HG03342 (cell line): ENCODE measurements at regions not wholly inside any gene's neighbourhood (a gene's known extent, or its start where the extent isn't known, plus 50 kb on each side); places are given as distances from the start of the nearest gene placed in this dataset.

Source experiments
- ATAC-seq: cut with Tn5 transposase; IDR thresholded peaks from one replicate; pipeline ENCODE4 v1.9.1; 2021; ENCODE audit warnings: mild to moderate bottlenecking, moderate library complexity; ENCODE audit not compliant: unreplicated experiment

DNA sequence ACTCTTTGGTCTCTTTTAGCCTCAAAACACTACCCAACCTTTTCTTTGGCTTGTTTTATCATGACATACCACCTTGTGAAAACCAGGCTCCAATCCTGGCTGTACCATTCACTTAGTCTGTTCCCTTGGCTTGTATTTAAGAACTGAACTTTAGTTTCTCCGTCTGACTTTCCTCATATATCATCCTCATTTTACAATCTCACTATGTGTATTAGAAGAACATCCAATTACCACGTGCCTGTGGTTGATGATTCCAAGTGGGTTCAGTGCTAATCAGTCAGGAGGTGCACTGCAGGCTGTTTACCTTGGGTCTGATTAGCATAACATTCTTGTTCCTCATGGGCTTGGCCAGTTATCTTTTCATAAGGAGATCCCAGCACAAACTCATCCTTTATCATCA lies 144.8 kb upstream of the KLF14 start:
- no peak for ATAC-seq

DNA sequence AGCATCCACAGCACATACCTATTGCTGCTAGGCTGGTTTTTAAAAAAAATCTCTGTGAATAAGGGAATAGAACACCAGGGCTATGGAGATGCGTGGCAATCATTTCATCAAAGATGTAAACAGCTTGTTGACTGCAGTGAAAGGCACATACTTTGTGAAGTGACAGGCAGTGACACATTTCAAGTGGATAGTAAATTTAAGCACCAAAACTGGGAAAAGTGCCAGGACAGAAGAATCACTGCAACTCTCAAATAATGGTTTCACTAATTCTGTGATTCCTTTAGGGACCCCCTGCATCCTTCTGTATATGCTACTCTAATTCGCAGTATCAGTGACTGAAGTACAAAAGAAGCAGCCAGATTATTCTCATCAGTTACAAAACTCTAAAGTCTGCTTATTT lies 145.2 kb upstream of the KLF14 start:
- no peak for ATAC-seq

DNA sequence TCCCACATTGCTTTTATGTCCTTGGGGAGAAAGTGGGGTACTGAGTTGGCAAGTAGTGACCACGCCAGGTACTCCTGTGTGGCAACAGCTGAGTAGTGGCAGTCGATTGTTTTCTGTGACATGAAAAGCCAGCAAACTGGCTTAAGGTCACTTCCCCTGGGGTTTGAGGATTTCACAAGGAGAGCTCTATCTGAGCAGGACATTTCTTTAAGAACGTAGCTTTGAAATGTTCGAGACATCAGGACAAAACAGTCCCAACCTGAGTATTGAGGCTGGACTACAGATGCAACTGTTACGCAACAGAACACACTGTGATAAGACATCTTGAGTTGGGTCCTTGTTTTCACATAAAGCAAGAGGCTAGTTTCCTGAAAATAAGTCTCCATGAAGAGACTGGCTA lies 146.7 kb upstream of the KLF14 start:
- ATAC-seq: no peak

DNA sequence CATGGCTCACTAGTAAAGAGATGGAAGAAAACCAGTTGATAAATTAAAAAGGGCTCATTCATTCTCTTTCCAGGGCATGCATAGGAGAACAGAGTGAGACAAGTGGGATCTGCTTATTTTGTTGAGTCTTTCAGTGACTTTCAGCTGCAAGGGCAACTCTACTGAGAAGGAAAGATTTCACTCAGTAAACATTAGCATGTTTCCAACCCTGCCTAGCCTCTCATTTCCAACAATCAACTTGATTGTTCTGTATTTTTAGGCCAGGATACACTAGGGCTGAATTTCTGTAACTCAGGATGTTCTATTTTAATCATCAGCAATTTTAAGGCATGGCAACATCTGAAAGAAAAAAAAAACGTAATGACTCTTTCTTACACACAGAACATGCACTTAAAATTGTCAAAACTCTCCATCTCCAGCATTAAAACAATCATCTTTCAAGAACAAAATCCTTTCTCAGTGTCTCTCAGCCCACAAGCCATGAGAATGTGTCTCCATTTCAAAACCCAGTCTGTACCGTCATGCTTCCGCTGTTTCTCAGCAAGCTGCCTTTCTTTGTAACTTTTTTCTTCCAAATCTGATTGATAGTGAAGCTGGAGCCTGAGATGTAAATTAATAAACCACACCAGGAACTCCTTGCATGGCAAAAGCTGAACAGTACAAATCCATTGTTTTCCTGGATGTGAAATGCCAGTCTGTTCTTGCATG lies 147.2 kb upstream of the KLF14 start:
- ATAC-seq: no peak

DNA sequence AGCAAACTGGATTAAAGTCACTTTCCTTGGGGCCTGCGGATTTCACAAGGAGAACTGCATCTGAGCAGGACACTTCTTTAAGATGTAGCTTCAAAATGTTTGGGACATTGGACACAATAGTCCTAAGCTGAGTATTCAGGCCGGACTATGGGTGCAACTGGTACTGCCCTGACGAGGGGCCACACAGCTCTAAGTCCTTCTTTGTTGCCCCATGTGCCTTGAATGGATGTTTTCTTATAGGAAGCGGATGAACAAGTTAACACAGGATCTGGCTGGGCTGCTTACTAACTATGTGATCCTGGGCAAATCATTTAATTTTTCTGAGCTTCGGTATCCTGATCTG lies 147.8 kb upstream of the KLF14 start:
- ATAC-seq: no peak

DNA sequence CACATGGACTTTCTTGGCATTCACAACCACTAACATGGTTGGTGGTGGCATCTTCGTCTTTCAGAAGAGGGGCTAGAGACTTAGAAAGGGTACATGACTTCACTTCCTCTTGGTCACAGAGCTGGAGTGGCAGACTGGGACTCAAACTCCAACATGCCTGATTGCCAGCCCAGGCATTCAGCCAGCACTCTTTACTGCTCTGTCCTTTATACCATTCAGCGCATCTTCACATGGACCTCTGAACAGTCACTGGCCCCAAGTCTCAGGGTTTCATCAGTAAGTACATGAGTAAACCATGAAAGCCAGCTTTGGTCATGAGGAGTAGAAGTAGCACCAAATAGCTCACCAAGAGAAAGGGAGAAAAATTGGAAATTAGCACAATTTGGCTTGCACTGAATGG lies 148.4 kb upstream of the KLF14 start:
- no peak for ATAC-seq

DNA sequence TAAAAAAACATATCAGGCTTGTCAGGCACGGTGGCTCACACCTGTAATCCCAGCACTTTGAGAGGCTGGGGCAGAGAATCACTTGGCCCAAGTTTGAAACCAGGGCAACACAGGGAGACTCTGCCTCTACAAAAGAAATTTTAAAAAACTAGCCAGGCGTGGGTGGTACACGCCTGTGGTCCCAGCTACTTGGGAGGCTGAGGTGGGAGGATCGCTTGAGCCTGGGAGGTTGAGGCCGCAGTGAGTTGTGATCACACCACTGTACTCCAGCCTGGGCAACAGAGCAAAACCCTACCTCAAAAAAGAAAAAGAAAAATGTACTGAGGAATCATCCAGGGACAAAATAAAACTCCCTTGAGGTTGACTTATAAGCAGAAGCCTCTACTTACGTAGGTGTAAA lies 149.9 kb upstream of the KLF14 start:
- no peak for ATAC-seq

DNA sequence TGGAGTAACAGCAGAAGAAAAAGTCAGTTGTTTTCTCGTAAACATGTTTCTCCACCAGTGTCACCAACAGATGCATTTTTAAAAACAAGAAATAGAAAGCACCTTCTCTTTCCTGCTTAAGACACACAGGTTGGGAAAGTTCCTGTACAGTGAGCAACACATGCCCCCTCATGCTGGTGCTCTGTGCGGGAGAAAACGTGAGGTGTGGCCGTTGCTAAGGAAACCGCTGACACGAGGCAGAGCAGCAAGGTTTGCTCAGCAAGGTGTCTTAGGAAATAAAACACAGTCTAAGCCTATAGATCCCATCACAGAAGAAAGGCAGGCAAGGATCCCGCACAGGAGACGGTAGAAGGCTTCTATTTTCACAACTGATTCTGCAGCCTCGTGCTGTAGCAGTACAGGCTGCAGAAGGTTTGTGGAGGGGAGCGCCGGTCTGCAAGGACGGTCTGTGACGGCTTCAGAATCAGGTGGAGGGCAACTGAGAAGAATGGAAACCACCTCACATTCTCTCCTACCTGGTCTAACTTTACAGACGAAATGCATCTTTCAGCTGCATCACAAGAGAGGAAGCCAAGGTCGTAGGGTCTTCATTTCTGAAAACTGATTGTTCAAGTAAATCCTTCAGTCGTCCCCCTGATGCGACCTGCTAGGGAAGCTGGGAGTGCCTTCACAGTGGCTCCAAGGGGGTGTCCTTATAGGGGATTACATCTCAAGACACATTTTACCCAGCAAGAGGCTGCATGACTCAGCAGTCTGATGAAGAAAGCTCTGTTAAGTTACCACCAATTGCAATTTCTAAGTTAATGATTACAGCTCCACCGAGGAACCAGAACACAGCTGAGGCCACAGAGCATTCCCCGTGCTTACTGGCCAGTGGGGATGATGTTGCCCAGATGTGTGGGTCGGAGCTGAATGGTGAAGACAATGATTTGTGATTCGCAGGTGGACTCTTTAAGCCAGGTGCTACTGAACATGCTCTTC lies 150.7 kb upstream of the KLF14 start:
- ATAC-seq: no peak

DNA sequence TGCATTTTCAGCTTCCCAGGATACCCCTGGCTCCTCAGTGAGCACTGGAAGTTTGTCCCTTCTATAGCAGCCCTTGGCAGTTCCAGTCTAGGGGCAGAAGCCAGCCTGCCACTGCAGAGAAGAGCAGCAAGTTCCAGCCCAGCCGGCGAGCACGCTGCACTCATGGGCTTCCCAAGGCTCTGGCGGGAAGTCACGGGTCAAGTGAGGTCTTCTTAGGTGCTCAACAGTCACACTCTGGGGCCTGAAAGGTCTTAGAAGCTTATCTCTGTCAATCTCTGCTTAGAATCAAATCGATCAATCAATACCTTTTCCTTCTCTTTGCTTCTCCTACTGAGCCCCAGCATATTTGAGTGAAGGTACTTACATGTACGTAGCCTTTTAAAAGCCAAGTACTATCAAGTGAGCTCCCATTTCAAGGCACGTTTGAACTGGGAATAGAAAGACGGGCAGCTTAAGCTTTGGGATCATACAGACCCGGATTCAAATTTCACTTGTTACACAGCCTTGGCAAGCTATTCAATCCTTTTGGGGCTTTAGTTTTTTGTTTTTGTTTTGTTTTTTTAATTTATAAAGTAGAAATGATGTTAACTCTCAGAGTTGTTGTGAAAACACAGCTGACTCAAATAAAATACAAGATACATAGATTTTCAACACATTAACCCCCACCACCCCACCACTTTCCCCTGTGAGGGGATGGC lies 152.6 kb upstream of the KLF14 start:
- ATAC-seq: no peak

DNA sequence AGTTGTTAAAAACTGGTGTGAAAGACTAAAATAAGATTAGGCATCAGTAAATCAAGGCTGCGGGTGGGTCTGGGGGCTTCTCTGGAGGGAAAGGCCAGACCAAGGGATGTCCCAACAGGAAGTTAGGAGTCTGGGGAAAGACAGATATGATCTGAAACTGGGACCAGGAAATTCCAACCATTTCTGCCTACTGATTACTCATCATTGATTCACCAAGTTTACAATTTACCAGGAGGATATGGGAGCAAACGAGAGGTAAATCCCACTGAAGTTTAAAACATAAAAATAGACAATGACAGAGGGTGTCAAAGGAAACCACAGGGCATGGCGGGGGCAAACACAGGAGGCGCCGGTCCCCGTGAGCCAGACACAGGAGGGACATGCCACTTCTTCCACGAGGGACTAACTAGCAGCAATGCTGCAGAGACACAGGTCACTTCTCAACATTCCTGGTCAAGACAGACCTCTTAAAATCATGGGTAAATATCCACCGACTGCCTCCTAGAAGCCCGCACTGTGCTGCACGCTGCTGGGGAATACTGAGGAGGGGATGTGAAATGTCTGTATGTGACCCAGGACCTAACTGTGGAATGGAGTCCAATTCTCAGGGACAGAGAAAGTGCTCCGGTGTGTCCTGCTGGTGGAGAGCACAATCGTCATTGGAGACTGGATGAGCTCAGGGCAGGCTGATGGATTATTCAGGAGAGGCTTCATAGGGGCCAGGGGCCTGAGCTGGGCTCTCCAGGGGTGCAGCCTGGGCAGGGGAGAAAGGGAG lies 153.4 kb upstream of the KLF14 start:
- ATAC-seq: no peak

DNA sequence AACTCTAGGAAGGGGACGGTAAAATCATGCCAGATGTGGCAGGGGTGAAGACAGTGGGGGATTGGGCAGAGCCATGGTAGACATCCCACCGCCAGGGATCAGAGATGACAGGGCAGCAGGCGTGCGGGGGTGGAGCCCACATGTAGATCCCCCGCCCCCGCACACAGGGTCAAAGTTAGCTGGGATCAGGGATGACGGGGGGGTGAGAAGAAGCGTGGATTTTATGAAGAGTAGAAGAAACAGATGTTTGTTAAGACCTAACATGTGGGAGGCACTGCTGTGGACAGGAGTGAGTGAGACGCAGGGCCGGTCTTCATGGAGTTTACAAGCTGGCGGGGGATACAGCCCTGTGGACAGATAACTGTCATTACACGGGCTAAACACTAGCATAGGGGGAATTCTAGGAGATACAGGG lies 154.0 kb upstream of the KLF14 start:
- no peak for ATAC-seq

DNA sequence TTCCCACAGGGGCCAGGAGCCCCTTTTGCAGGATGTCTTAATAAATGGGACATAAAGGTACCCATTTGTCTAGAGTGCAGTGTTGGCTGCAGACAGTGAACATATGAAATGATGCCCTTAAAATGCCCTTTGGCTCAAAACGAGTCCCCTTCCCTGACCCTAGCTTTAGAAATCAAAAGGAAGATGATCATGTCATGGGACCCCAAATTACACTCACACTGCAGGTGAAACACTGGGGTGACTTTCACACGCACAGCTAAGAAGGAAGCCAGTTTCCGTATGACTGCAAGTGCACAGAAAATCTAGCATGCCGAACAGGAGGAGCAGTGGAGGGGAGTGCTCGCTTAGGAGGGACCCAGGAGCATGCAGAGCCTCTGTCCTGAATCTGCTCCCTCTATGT lies 154.5 kb upstream of the KLF14 start:
- no peak for ATAC-seq

DNA sequence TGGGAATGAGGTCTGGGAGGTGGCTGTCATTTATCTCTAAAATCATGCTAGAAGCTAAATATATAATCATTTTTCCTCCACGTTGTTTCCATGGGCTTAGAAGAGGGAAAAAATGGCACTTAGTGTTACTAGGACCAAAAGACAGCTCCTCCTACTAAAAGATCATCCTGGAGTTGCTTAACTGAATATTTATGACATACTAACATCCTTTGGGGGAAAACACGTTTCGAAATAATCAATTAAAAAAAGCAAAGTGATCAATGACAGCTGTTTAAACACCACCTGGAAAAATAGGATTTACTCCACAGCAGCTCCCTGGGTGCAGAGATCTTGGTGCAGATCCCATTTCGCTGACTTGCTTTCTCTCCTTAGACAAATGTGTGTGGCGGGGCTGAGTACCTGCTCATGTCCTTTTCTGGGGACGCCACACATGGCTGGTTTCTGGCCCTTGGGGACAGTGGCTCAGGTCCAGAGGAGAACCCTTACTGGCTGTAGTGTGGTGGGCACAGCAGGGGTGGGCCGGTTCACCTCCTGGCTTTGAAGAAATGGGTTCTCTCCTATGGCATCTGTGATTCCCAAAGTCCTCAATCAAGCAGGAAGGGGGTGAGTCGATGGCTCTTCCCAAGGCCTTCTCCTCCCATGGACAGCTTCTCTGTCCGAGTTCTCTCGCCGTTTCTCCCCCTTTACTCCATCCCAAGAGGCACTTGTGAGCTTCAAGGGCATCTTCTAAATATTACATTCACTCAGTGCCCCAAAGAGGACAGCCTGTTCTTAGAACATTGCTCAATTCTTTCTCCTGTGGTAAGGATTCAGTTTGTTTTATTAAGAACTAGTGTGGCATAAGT lies 156.4 kb upstream of the KLF14 start:
- ATAC-seq: no peak

DNA sequence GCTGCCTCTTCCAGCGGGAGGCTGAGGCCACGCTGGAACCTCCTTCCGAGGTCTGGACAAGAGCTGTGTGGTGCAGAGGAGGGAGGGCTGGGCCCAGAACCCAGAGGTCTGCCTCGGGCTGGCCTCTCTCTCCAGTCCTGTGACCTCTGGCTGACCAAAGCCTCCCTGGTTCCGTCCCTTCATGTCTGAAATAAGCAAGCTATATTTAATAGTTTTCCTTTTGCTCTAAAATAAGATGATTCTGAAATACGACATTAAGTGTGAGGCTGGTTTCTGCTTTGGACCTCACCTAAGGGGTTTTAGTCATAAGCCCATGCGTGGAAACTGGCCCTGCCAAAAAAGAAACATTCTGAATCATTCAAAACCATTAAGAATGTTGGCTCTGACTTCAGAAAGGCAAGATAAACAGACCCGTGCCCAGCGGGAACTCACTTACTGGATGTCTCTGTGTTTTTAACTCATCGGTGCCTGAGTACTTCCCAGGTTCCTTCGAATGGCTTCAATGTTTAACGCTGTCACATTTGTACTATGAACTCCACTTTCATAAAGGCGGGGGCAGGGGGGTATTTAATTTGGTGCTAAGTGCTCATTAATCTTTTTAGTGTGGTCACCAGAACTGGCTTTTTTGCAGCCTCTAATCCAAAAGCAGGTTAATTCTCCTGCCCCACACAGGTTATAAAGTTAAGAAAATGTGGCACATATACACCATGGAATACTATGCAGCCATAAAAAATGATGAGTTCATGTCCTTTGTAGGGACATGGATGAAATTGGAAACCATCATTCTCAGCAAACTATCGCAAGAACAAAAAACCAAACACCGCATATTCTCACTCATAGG lies 157.5 kb upstream of the KLF14 start:
- ATAC-seq: no peak

DNA sequence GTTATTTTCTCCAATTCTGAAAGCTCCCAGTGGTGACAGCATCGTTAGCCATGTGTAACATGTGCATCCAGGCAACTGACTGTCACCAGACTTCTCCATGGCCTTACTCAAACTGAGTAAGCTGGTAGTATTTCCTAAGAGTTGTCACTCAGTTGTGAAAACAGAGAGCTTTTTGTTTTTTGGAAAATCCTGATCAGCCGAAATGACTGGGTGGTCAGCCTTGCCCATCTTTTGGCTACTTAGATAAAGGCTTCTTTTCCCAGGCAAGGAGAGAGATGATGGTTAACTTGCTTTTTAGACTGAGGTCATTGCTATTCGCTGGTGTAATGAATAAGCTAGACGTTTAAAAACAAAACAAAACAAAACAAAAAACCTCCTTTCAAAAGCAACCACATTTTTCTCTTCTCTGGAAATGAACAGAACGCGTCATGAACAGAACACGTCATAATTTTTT lies 159.5 kb upstream of the KLF14 start:
- ATAC-seq: no peak

DNA sequence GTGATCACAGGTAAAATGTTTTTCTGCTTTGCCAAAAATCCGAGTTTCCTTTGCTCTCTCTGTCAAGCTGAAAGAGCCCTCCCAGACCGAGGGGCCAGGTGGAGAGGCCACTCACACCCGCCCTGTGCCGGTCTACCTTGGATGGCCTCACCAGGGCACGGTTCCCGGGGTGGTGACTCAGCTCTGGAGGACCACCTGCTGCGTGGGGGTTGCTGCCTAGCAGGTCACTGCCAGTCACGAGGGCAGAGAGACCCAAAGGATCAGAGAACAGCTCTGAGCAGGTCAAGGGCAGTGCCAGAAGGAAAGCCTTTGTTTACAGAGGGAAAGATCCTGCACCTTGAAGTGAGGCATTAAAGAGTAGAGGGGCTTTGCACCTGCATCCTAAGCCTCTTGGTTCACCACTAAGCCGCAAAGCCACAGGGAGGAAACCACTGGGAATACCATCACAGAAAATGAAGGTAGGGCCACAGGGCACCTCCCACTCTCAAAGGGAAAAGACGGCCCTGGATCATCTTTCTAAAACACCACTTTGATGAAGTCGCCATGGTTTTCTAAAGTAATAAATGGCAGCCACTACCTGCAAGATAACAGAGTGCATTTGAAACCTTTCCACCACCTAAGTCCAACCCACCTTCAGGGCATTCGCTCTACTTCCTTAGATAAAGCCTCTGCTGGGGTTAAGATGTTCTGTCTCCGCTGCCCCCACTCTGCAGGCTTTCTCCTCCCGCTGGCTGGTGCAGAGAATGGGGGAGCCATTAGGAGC lies 160.3 kb upstream of the KLF14 start:
- ATAC-seq: no peak

DNA sequence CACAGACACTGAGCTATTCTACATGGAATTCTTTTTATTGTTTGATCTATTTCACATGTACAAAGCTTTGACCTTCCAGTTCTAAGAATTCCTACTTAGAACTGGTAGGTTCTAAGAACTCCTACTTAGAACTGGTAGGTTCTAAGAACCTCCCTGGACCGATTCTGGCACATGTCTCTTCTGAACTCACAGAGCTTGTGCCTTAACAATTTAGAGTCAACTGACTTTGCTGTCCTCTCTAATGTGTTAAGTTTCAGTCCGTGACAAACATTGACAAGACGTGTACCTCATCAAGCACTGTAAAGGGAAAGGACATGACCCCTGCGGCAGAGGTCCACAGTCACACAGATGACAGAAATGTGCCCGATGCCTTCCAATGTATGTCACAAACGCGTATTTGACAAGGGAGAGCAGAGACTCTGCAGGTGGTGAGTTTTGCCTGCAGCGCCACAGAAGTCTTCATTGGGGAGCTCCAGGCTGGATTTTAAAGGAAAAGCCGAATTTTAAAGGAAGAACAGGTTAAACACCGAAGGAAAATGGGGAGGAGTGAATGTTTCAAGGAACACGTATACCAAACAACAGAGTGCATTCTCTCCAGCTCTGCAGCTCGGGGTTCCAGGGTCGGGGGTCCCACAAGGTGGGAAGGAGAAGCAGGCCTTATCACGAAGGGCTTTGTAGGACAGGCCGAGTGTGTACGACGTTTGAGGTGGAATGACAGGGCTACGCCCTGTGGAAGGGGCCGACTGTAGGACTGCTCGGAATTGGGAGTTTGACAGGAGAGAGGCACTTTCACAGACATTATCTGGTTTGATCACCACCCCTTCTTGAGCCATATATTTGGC lies 161.1 kb upstream of the KLF14 start:
- ATAC-seq: no peak
